ENCODE measurements at regions not wholly inside any gene's neighbourhood (a gene's known extent, or its start where the extent isn't known, plus 50 kb on each side); places are given as distances from the start of the nearest gene placed in this dataset.

GRCh38 chrX:97740044-97740443 lies 856.3 kb downstream of the RPA4 start:
- no peaks in the 10 kb centered on the region for H4K20me1 ChIP-seq (replicated peaks in 1 of 2; ENCODE audit: control insufficient read depth in 1 of 2, insufficient read depth in 2 of 2, low read length in 2 of 2)
- TF ChIP-seq KDM4A (IDR thresholded peaks at IDR 0.05; ENCODE audit: low read depth, low read length, severe bottlenecking), result no peak
- no peak for TF ChIP-seq POLR2A (IDR thresholded peaks at IDR 0.05; ENCODE audit: control extremely low read depth in 1 of 2, low read depth in 2 of 2, low read length in 2 of 2)
- no peak for TF ChIP-seq SP2 (IDR thresholded peaks at IDR 0.05; ENCODE audit: low read length)
- no peak for TF ChIP-seq CTCF (IDR thresholded peaks at IDR 0.05; ENCODE audit: control extremely low read depth in 1 of 3, insufficient read depth in 1 of 3, low read depth in 1 of 3, low read length in 3 of 3)
- TF ChIP-seq USF2 (IDR thresholded peaks at IDR 0.05; ENCODE audit: low read length), result no peak
- no peak for TF ChIP-seq HDAC6 (IDR thresholded peaks at IDR 0.05; ENCODE audit: low read depth, low read length)
- no peak for TF ChIP-seq SIX5 (IDR thresholded peaks at IDR 0.05; ENCODE audit: low read depth, low read length)
- no peak for TF ChIP-seq BCL11A (IDR thresholded peaks at IDR 0.05; ENCODE audit: low read depth in 2 of 2, low read length in 2 of 2)
- no peak for TF ChIP-seq CREB1 (IDR thresholded peaks at IDR 0.05)
- no peak for TF ChIP-seq CBX5 (IDR thresholded peaks at IDR 0.05; ENCODE audit: low read depth, low read length)
- TF ChIP-seq CHD1 (IDR thresholded peaks at IDR 0.05; ENCODE audit: low read depth, low read length), result no peak
- TF ChIP-seq RAD21 (IDR thresholded peaks at IDR 0.05 in 1 of 2, conservative IDR thresholded peaks at IDR 0.05 in 1 of 2; ENCODE audit: low read depth in 2 of 2, low read length in 2 of 2), result no peak
- TF ChIP-seq RNF2 (IDR thresholded peaks at IDR 0.05; ENCODE audit: borderline replicate concordance, low read depth, low read length, missing control alignments, poor library complexity, severe bottlenecking), result no peak

More at GRCh38 chrX:97740044-97740443, 856.3 kb downstream of the RPA4 start:
- H2BK15ac ChIP-seq (ENCODE audit: low read length), result no peak overlapping the region
- H3K9ac ChIP-seq (replicated peaks in 1 of 4; ENCODE audit: extremely low read depth in 1 of 4, low read depth in 3 of 4, low read length in 3 of 4), result no peak overlapping the region
- no peak overlapping the region for H2BK120ac ChIP-seq (replicated peaks; ENCODE audit: low read depth, low read length)
- H3K4me1 ChIP-seq (replicated peaks in 1 of 4; ENCODE audit: control insufficient read depth in 3 of 4, insufficient read depth in 4 of 4, low read length in 3 of 4), result no peaks in the 10 kb centered on the region
- H3K36me3 ChIP-seq (ENCODE audit: control insufficient read depth in 2 of 4, insufficient read depth in 4 of 4, low read length in 3 of 4), result no peaks in the 10 kb centered on the region
- H3K23ac ChIP-seq (ENCODE audit: insufficient read length), result no peak overlapping the region
- H3K27me3 ChIP-seq (replicated peaks in 1 of 4; ENCODE audit: control insufficient read depth in 3 of 4, extremely low read depth in 1 of 4, insufficient read depth in 3 of 4, low read length in 3 of 4), result no peaks in the 10 kb centered on the region
- H3K79me1 ChIP-seq (ENCODE audit: low read depth, low read length), result no peaks in the 10 kb centered on the region
- no peak overlapping the region for H4K91ac ChIP-seq (replicated peaks; ENCODE audit: insufficient read length, low read length)
- H3K4me3 ChIP-seq (ENCODE audit: extremely low read depth in 1 of 4, insufficient read depth in 2 of 4, low read depth in 3 of 4, low read length in 4 of 4), result no peak overlapping the region
- no peaks in the 10 kb centered on the region for H3K9me3 ChIP-seq (ENCODE audit: insufficient read depth in 2 of 2, low read depth in 1 of 2, low read length in 1 of 2)
- CTCF ChIA-PET (ENCODE audit: partially characterized antibody), result no interaction called here
- H3K4me2 ChIP-seq (ENCODE audit: insufficient read depth in 1 of 2, low read depth in 2 of 2, low read length in 2 of 2), result no peak overlapping the region
- H2BK20ac ChIP-seq (ENCODE audit: low read length), result no peak overlapping the region
- POLR2A ChIA-PET (ENCODE audit: partially characterized antibody), result no interaction called here
- H3K23me2 ChIP-seq (ENCODE audit: low read depth, low read length), result no peaks in the 10 kb centered on the region
- no peak overlapping the region for H2BK5ac ChIP-seq (ENCODE audit: low read depth, low read length)
- no peaks in the 10 kb centered on the region for H3K79me2 ChIP-seq (ENCODE audit: control insufficient read depth in 1 of 2, insufficient read depth in 2 of 2, low read length in 2 of 2)
- no peak overlapping the region for H2AFZ ChIP-seq (ENCODE audit: low read length)
- no peak overlapping the region for H3K27ac ChIP-seq (ENCODE audit: low read depth, low read length)
- no peak overlapping the region for H4K8ac ChIP-seq (ENCODE audit: extremely low read depth, insufficient read depth, low read length)
- H3K4ac ChIP-seq (replicated peaks; ENCODE audit: insufficient read length, low read depth, low read length), result no peak overlapping the region
- H3K14ac ChIP-seq (ENCODE audit: insufficient read length), result no peak overlapping the region
- no peak overlapping the region for H2AK5ac ChIP-seq (ENCODE audit: low read depth, low read length)
- H4K5ac ChIP-seq (ENCODE audit: insufficient read length, low read depth, low read length), result no peak overlapping the region
- H2BK12ac ChIP-seq (ENCODE audit: low read depth, low read length), result no peak overlapping the region
- FAIRE-seq, result peak; percentile 36
- H3K18ac ChIP-seq (ENCODE audit: extremely low read depth, low read length), result no peak overlapping the region
- DNase-seq (ENCODE audit: low read depth in 1 of 2, low spot score in 2 of 2), result no peak
- no peak overlapping the region for H3K56ac ChIP-seq (replicated peaks; ENCODE audit: insufficient read length, low read depth, low read length)
